ENCODE measurements at regions not wholly inside any gene's neighbourhood (a gene's known extent, or its start where the extent isn't known, plus 50 kb on each side); places are given as distances from the start of the nearest gene placed in this dataset.

DNA sequence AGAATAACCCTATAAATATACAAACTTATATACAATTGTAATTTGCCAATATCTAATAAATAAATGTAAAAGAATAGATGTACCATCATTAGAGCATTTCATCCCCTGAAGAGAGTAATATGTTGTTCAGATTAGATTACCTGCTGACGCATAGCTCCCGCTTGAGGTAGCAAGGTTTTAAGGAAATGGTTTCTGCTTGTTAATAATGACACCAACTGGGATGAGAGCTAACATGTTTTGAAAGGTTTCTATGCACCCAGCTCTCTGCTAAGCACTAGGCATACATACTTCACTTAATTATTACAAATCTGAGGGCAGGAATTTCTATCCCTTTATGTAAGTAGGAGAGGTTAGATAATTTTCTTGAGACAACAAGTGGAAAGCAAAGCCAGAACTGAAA, 1003.3 kb upstream of the SORCS1 start:
- Histone ChIP-seq H3K27ac (ENCODE audit: low read depth in 1 of 2, low read length in 2 of 2) (no peak overlapping the region), H3K27me3 (ENCODE audit: control insufficient read depth in 4 of 4, insufficient read depth in 4 of 4, low read length in 3 of 4) (peaks cover 0 to 3% (median 0%) of the 10 kb centered on the region in 4 donors), H3K4me3 (ENCODE audit: low read depth in 1 of 3, low read length in 3 of 3) (no peak overlapping the region), H3K9me3 (ENCODE audit: control insufficient read depth in 4 of 4, low read length in 3 of 4) (no peaks in the 10 kb centered on the region), H3K4me1 (ENCODE audit: control insufficient read depth in 4 of 4, insufficient read depth in 4 of 4, low read length in 3 of 4) (no peaks in the 10 kb centered on the region), H3K9ac (ENCODE audit: low read depth in 1 of 2, low read length in 2 of 2) (no peak overlapping the region), H3K36me3 (ENCODE audit: control insufficient read depth in 4 of 4, insufficient read depth in 3 of 4, low read depth in 1 of 4, low read length in 3 of 4) (no peaks in the 10 kb centered on the region)
- WGBS, result 93% methylated on average over 2 of the region's 2 CpGs
- no peak for TF ChIP-seq GABPA (IDR thresholded peaks at IDR 0.05 in 1 of 2, conservative IDR thresholded peaks at IDR 0.05 in 1 of 2)
- no peak for DNase-seq (ENCODE audit: low spot score)

GRCh38 chr10:108166401-108166800, 1001.9 kb upstream of the SORCS1 start:
- TF ChIP-seq EGR1 (IDR thresholded peaks at IDR 0.05; ENCODE audit: low read depth in 2 of 2) (no peak), REST (IDR thresholded peaks at IDR 0.05) (no peak), TAF1 (conservative IDR thresholded peaks at IDR 0.05) (no peak), FOXA2 (IDR thresholded peaks at IDR 0.05) (no peak), FOXA1 (IDR thresholded peaks at IDR 0.05) (no peak), NR2F2 (IDR thresholded peaks at IDR 0.05) (no peak), GABPA (IDR thresholded peaks at IDR 0.05 in 1 of 2, conservative IDR thresholded peaks at IDR 0.05 in 1 of 2) (no peak), RXRA (IDR thresholded peaks at IDR 0.05) (no peak), YY1 (IDR thresholded peaks at IDR 0.05) (no peak), RAD21 (IDR thresholded peaks at IDR 0.05) (no peak)
- TF ChIP-seq, protein P1, sequence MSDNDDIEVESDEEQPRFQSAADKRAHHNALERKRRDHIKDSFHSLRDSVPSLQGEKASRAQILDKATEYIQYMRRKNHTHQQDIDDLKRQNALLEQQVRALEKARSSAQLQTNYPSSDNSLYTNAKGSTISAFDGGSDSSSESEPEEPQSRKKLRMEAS (IDR thresholded peaks at IDR 0.05), result no peak
- TF ChIP-seq, protein P2, sequence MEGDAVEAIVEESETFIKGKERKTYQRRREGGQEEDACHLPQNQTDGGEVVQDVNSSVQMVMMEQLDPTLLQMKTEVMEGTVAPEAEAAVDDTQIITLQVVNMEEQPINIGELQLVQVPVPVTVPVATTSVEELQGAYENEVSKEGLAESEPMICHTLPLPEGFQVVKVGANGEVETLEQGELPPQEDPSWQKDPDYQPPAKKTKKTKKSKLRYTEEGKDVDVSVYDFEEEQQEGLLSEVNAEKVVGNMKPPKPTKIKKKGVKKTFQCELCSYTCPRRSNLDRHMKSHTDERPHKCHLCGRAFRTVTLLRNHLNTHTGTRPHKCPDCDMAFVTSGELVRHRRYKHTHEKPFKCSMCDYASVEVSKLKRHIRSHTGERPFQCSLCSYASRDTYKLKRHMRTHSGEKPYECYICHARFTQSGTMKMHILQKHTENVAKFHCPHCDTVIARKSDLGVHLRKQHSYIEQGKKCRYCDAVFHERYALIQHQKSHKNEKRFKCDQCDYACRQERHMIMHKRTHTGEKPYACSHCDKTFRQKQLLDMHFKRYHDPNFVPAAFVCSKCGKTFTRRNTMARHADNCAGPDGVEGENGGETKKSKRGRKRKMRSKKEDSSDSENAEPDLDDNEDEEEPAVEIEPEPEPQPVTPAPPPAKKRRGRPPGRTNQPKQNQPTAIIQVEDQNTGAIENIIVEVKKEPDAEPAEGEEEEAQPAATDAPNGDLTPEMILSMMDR (IDR thresholded peaks at IDR 0.05; ENCODE audit: low read depth, low read length, missing input control), result no peak
- 82% methylated on average over 7 of the region's 7 CpGs for WGBS

GRCh38 chr10:108147346-108147745, 982.8 kb upstream of the SORCS1 start:
- WGBS, result 68% methylated on average over 2 of the region's 2 CpGs
- TF ChIP-seq TAF1 (conservative IDR thresholded peaks at IDR 0.05) (no peak), GABPA (IDR thresholded peaks at IDR 0.05 in 1 of 2, conservative IDR thresholded peaks at IDR 0.05 in 1 of 2) (no peak), HNF4A (conservative IDR thresholded peaks at IDR 0.05) (no peak), RXRA (IDR thresholded peaks at IDR 0.05) (no peak), YY1 (IDR thresholded peaks at IDR 0.05) (no peak), RAD21 (IDR thresholded peaks at IDR 0.05) (no peak), NR2F2 (IDR thresholded peaks at IDR 0.05) (no peak), JUND (IDR thresholded peaks at IDR 0.05) (no peak), EGR1 (IDR thresholded peaks at IDR 0.05; ENCODE audit: low read depth in 2 of 2) (no peak), REST (IDR thresholded peaks at IDR 0.05) (no peak), FOXA2 (IDR thresholded peaks at IDR 0.05) (no peak)
- TF ChIP-seq, protein P2 (IDR thresholded peaks at IDR 0.05; ENCODE audit: low read depth, low read length, missing input control), result no peak
- TF ChIP-seq, protein P1 (IDR thresholded peaks at IDR 0.05), result no peak

More at GRCh38 chr10:108166401-108166800, 1001.9 kb upstream of the SORCS1 start:
- no peak for DNase-seq (ENCODE audit: low spot score)
- H3K9me3 ChIP-seq (ENCODE audit: control insufficient read depth in 4 of 4, low read length in 3 of 4), result no peaks in the 10 kb centered on the region
- H3K36me3 ChIP-seq (ENCODE audit: control insufficient read depth in 4 of 4, insufficient read depth in 3 of 4, low read depth in 1 of 4, low read length in 3 of 4), result no peaks in the 10 kb centered on the region
- no peaks in the 10 kb centered on the region for H3K4me1 ChIP-seq (ENCODE audit: control insufficient read depth in 4 of 4, insufficient read depth in 4 of 4, low read length in 3 of 4)
- no peak overlapping the region for H3K27ac ChIP-seq (ENCODE audit: low read depth in 1 of 2, low read length in 2 of 2)
- no peak overlapping the region for H3K9ac ChIP-seq (ENCODE audit: low read depth in 1 of 2, low read length in 2 of 2)
- H3K4me3 ChIP-seq (ENCODE audit: low read depth in 1 of 3, low read length in 3 of 3), result no peak overlapping the region
- H3K27me3 ChIP-seq (ENCODE audit: control insufficient read depth in 4 of 4, insufficient read depth in 4 of 4, low read length in 3 of 4), result peaks cover 0 to 3% (median 0%) of the 10 kb centered on the region in 4 donors

More at GRCh38 chr10:108147346-108147745, 982.8 kb upstream of the SORCS1 start:
- Histone ChIP-seq H3K4me3 (ENCODE audit: low read depth in 1 of 3, low read length in 3 of 3) (no peak overlapping the region), H3K4me1 (ENCODE audit: control insufficient read depth in 4 of 4, insufficient read depth in 4 of 4, low read length in 3 of 4) (no peaks in the 10 kb centered on the region), H3K36me3 (ENCODE audit: control insufficient read depth in 4 of 4, insufficient read depth in 3 of 4, low read depth in 1 of 4, low read length in 3 of 4) (no peaks in the 10 kb centered on the region), H3K9ac (ENCODE audit: low read depth in 1 of 2, low read length in 2 of 2) (no peak overlapping the region), H3K27ac (ENCODE audit: low read depth in 1 of 2, low read length in 2 of 2) (no peak overlapping the region), H3K27me3 (ENCODE audit: control insufficient read depth in 4 of 4, insufficient read depth in 4 of 4, low read length in 3 of 4) (no peaks in the 10 kb centered on the region), H3K9me3 (ENCODE audit: control insufficient read depth in 4 of 4, low read length in 3 of 4) (peaks cover 0 to 10% (median 2%) of the 10 kb centered on the region in 4 donors)
- DNase-seq (ENCODE audit: low spot score), result no peak

All from liver (tissue), 8 donors.